GM23248 (cell line): ENCODE measurements at regions not wholly inside any gene's neighbourhood (a gene's known extent, or its start where the extent isn't known, plus 50 kb on each side); places are given as distances from the start of the nearest gene placed in this dataset.

Experiments used
- EZH2 ChIP-seq: fragments of 200-600 bp; sonication (generic); IDR thresholded peaks from 2 replicates; pipeline ENCODE4 v1.6.1; 2018; ENCODE audit warnings: antibody characterized with exemption, mild to moderate bottlenecking; ENCODE audit not compliant: insufficient read depth, poor library complexity, severe bottlenecking
- EZH2phosphoT487 ChIP-seq: fragments of 200-600 bp; sonication (generic); IDR thresholded peaks from 2 replicates; pipeline ENCODE4 v1.6.1; 2018; ENCODE audit warnings: antibody characterized with exemption, moderate library complexity, mild to moderate bottlenecking, low read depth; ENCODE audit not compliant: insufficient read depth

DNA sequence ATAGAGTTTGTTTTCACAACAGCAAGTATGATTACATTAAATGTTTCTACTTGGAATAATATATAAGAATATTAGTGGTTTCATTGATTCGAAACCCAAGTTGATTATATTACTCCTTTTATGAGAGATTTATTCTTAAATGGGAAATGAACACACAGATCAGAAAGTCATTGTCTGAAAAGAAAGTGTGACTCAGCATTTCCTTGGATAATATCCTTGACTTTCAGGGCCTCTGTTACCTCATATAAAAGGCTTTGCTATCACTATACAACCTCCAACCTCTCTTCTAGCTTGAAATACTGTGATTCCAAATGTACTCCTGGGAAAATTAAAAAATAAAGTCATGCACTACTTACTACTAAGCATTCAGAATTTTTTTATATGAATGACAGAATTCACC, 295.3 kb upstream of the LYPLAL1 start:
- no peak for TF ChIP-seq EZH2phosphoT487
- TF ChIP-seq EZH2, result no peak
